ENCODE measurements at regions not wholly inside any gene's neighbourhood (a gene's known extent, or its start where the extent isn't known, plus 50 kb on each side); places are given as distances from the start of the nearest gene placed in this dataset.

GRCh38 chr4:167885071-167885470 lies 207.3 kb upstream of the ANXA10 start:
- Histone ChIP-seq H3K18ac (ENCODE audit: extremely low read depth, low read length) (no peak overlapping the region), H3K4me2 (ENCODE audit: insufficient read depth in 1 of 2, low read depth in 2 of 2, low read length in 2 of 2) (no peak overlapping the region), H4K8ac (ENCODE audit: extremely low read depth, insufficient read depth, low read length) (no peak overlapping the region), H3K23me2 (ENCODE audit: low read depth, low read length) (no peaks in the 10 kb centered on the region), H3K56ac (replicated peaks; ENCODE audit: insufficient read length, low read depth, low read length) (no peak overlapping the region), H3K9me3 (ENCODE audit: insufficient read depth in 2 of 2, low read depth in 1 of 2, low read length in 1 of 2) (no peaks in the 10 kb centered on the region), H3K9ac (replicated peaks in 1 of 4; ENCODE audit: extremely low read depth in 1 of 4, low read depth in 3 of 4, low read length in 3 of 4) (no peak overlapping the region), H4K20me1 (replicated peaks in 1 of 2; ENCODE audit: control insufficient read depth in 1 of 2, insufficient read depth in 2 of 2, low read length in 2 of 2) (no peaks in the 10 kb centered on the region), H3K79me2 (ENCODE audit: control insufficient read depth in 1 of 2, insufficient read depth in 2 of 2, low read length in 2 of 2) (no peaks in the 10 kb centered on the region), H2BK5ac (ENCODE audit: low read depth, low read length) (no peak overlapping the region), H4K5ac (ENCODE audit: insufficient read length, low read depth, low read length) (no peak overlapping the region), H2AK5ac (ENCODE audit: low read depth, low read length) (no peak overlapping the region), H2BK15ac (ENCODE audit: low read length) (no peak overlapping the region), H2AFZ (ENCODE audit: low read length) (peak overlapping the region; percentile 69; the same call in 1 of the 2 replicates), H3K27me3 (replicated peaks in 1 of 4; ENCODE audit: control insufficient read depth in 3 of 4, extremely low read depth in 1 of 4, insufficient read depth in 3 of 4, low read length in 3 of 4) (no peaks in the 10 kb centered on the region), H3K23ac (ENCODE audit: insufficient read length) (no peak overlapping the region), H3K4ac (replicated peaks; ENCODE audit: insufficient read length, low read depth, low read length) (no peak overlapping the region), H2BK120ac (replicated peaks; ENCODE audit: low read depth, low read length) (no peak overlapping the region), H2BK12ac (ENCODE audit: low read depth, low read length) (no peak overlapping the region), H3K4me3 (ENCODE audit: extremely low read depth in 1 of 4, insufficient read depth in 2 of 4, low read depth in 3 of 4, low read length in 4 of 4) (no peak overlapping the region), H3K14ac (ENCODE audit: insufficient read length) (no peak overlapping the region), H4K91ac (replicated peaks; ENCODE audit: insufficient read length, low read length) (no peak overlapping the region), H3K27ac (ENCODE audit: low read depth, low read length) (no peak overlapping the region), H3K4me1 (replicated peaks in 1 of 4; ENCODE audit: control insufficient read depth in 3 of 4, insufficient read depth in 4 of 4, low read length in 3 of 4) (peaks cover 0 to 6% (median 3%) of the 10 kb centered on the region in 4 experiments; a peak in 4 of 7 replicates), H3K79me1 (ENCODE audit: low read depth, low read length) (no peaks in the 10 kb centered on the region), H3K36me3 (ENCODE audit: control insufficient read depth in 2 of 4, insufficient read depth in 4 of 4, low read length in 3 of 4) (no peaks in the 10 kb centered on the region), H2BK20ac (ENCODE audit: low read length) (no peak overlapping the region)
- ChIA-PET POLR2A (ENCODE audit: partially characterized antibody) (no interaction called here), CTCF (ENCODE audit: partially characterized antibody) (interaction anchor here (0.6 kb wide), 1 partner anchor 1687 kb away, joined by 4 read pairs; no protein-coding TSS in a partner anchor)
- DNase-seq (ENCODE audit: low read depth in 1 of 2, low spot score in 2 of 2) (no peak), FAIRE-seq (no peak)
- 88% methylated on average over 1 of the region's 1 CpG; no CpG with 5 or more reads in 1 of the 2 experiments for WGBS, 2 experiments (ENCODE audit: extremely low coverage in 1 of 2, insufficient coverage in 1 of 2, insufficient read length in 1 of 2, insufficient replicate concordance in 2 of 2, low coverage in 1 of 2, low lambda C conversion rate in 2 of 2, missing lambda C conversion rate in 1 of 2)
- TF ChIP-seq KDM1A (IDR thresholded peaks at IDR 0.05; ENCODE audit: borderline replicate concordance, low read length) (no peak), BCL11A (IDR thresholded peaks at IDR 0.05; ENCODE audit: low read depth in 2 of 2, low read length in 2 of 2) (no peak), TEAD4 (IDR thresholded peaks at IDR 0.05; ENCODE audit: low read depth, low read length) (no peak), GABPA (IDR thresholded peaks at IDR 0.05; ENCODE audit: borderline replicate concordance, insufficient read depth, low read length) (no peak), SIN3A (conservative IDR thresholded peaks at IDR 0.05 in 1 of 2, IDR thresholded peaks at IDR 0.05 in 1 of 2; ENCODE audit: low read depth in 1 of 2, low read length in 2 of 2) (no peak), GTF2F1 (IDR thresholded peaks at IDR 0.05; ENCODE audit: borderline replicate concordance, low read depth, low read length) (no peak), RAD21 (IDR thresholded peaks at IDR 0.05 in 1 of 2, conservative IDR thresholded peaks at IDR 0.05 in 1 of 2; ENCODE audit: low read depth in 2 of 2, low read length in 2 of 2) (no peak), HDAC2 (IDR thresholded peaks at IDR 0.05; ENCODE audit: borderline replicate concordance in 1 of 2, low read depth in 2 of 2, low read length in 2 of 2) (no peak), CREB1 (IDR thresholded peaks at IDR 0.05) (no peak), BACH1 (IDR thresholded peaks at IDR 0.05; ENCODE audit: low read length) (no peak), POLR2AphosphoS5 (IDR thresholded peaks at IDR 0.05; ENCODE audit: low read depth, low read length) (no peak), CTBP2 (IDR thresholded peaks at IDR 0.05; ENCODE audit: borderline replicate concordance, insufficient read depth, insufficient read length, low read length) (no peak), TCF12 (IDR thresholded peaks at IDR 0.05; ENCODE audit: low read depth, low read length) (no peak), JUND (IDR thresholded peaks at IDR 0.05; ENCODE audit: low read length) (no peak)
